Kasumi-1 (cell line): ENCODE measurements at regions not wholly inside any gene's neighbourhood (a gene's known extent, or its start where the extent isn't known, plus 50 kb on each side); places are given as distances from the start of the nearest gene placed in this dataset.

ENCODE experiments used
- DNase-seq, 2 experiments: peaks; one replicate each; lab custom pipeline; 2025; lab: John Stamatoyannopoulos, UW

GRCh38 chr20:39106791-39107190, 144.6 kb downstream of the DHX35 start:
- no peak for DNase-seq

DNA sequence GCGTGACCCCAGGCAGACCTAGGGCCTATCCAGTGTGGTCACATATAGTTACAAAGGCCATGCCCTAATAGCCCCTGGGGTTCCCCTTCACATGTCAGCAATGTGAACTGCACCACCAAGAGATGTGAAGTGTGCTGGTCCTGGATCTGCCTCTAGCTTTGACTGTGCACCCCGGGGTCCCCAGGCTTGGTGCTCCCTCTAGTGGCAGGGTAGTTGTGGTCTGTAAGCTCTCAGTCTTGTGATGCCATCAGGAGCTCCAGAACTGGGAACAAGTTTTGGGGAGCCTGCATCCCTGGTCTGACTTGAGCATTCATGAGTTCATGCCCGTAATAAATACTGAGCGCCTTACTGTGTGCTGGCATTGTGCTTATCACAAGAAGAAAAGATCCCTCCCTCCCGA, 143.4 kb downstream of the DHX35 start:
- peak; percentile 37 to 55 for DNase-seq

- DNase-seq = no peak
Observed at GRCh38 chr20:39103732-39104131, 141.6 kb downstream of the DHX35 start.

GRCh38 chr20:39103305-39103704, 141.2 kb downstream of the DHX35 start:
- no peak for DNase-seq

DNA sequence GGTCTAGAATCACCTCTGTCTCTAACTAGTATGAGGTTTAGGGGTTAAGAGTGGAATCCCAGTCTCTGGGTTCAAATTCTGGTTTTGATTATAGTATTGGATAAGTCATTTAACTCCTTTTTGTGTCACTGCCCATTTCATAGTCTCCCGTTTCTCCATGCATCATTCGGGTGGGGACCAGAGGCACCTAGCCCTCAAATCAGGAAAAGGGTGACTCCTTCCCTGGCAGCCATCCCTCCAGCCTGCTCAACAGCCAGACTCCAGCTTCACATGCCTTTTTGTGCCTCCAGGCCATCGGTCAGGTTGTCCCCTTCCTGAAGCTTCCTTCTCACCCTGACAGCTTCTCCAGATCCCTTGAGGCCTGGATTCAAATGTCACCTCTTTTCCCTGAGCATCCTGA, 139.8 kb downstream of the DHX35 start:
- DNase-seq = no peak

- no peak for DNase-seq
Observed at GRCh38 chr20:39100691-39101090, 138.5 kb downstream of the DHX35 start.

- no peak for DNase-seq
Observed at GRCh38 chr20:39097889-39098288, 135.7 kb downstream of the DHX35 start.

GRCh38 chr20:39095870-39096269, 133.7 kb downstream of the DHX35 start:
- DNase-seq = no peak

- no peak for DNase-seq
Observed at GRCh38 chr20:39094391-39094790, 132.2 kb downstream of the DHX35 start.

- DNase-seq = no peak
Observed at GRCh38 chr20:39092733-39093410, 130.7 kb downstream of the DHX35 start.

DNA sequence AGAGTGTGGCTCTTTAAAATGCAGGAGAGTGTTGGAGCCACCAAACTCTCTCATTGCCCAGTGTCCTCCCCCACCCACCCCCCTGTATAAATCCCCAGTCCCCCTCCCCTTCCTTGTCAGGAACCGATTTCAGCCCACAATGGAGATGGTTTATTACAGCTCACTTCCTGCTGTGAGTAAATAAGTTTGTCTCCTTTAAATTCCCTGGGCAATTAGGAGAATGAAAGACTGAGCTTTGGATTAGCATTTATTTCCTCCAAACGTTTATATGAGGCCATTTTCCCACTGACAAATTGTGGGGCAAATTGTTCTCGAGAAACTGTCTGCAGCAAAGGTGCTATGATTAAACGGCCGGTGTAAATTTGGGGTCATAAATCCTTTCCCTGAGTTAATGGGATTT, 128.8 kb downstream of the DHX35 start:
- no peak for DNase-seq

DNA sequence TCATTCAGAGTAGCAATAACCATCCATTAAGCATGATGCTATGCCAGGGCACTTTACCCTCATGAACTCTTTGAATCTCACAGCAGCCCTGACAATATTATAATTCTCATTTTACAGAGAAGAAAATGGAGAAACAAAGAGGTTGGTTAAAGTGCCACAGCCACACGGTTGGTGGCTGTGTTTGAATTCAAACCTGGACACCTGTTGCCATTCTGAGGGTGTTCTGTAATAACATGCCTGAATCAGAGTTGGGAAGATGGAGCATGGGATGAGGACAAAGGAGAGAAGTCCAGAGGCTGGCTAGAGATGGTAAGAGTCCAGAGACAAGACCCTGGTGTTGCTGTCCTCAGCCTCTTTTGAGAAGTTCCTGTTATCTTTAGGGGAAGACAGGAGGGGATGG, 127.7 kb downstream of the DHX35 start:
- DNase-seq = no peak
